NCI-H748 (cell line): ENCODE measurements at regions not wholly inside any gene's neighbourhood (a gene's known extent, or its start where the extent isn't known, plus 50 kb on each side); places are given as distances from the start of the nearest gene placed in this dataset.
"Not testable (repeated sequence)": the region's sequence is repeated elsewhere in the genome, so short reads cannot be mapped to it uniquely, and the experiment has no call there.

Experiments
- DNase-seq: peaks from one replicate; lab custom pipeline; 2025; ENCODE audit not compliant: unreplicated experiment; lab: John Stamatoyannopoulos, UW

- DNase-seq, result no peak
These were observed 52.5 kb upstream of the FBXO28 start for GRCh38 chr1:224061436-224061835.

DNA sequence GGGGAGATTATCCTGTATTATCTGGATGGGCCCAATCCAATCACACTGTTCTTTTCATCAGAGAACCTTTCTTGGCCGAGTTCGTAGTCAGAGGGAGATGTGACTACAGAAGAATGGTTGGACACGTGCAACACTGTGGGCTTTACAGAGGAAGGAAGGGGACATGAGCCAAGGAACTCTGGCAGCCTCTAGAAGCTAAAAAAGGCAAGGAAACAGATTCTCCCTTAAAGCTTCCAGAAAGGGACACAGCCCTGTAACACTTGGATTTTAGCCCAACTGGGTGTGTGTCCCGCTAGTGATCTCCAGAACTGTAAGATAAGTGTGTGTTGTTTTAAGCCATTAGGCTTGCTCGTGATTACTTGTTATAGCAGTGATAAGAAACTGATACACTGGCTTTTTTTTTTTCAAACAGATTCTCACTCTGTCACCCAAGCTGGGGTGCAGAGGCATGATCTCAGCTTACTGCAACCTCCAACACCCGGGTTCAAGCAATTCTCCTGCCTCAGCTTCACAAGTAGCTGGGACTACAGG, 53.9 kb upstream of the FBXO28 start:
- no peak for DNase-seq

DNA sequence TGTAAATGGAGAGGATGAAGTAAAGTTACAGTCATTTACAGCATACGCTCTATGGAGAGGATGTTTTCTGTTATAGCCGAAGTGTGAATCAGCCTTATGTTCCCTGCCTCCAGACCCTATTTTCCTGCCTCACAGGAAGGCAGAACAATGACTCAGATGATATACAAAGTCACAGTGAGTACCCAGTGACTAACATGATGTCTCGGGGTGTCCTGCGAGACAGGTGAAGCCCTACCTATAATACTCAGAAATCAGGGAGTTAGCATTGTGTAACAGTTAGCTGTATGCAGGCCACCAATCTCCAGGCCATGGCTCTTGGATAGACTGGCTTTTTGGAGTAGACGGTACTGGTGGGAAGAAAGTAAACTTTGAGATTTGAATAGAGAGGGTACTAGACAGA, 55.6 kb upstream of the FBXO28 start:
- DNase-seq, result no peak

GRCh38 chr1:224057461-224058199, 56.3 kb upstream of the FBXO28 start:
- no peak for DNase-seq

- no peak for DNase-seq
These were observed 59.3 kb upstream of the FBXO28 start for GRCh38 chr1:224054611-224055010.

- DNase-seq, result no peak
These were observed 59.9 kb upstream of the FBXO28 start for GRCh38 chr1:224054012-224054411.

GRCh38 chr1:224053456-224053855, 60.5 kb upstream of the FBXO28 start:
- no peak for DNase-seq

DNA sequence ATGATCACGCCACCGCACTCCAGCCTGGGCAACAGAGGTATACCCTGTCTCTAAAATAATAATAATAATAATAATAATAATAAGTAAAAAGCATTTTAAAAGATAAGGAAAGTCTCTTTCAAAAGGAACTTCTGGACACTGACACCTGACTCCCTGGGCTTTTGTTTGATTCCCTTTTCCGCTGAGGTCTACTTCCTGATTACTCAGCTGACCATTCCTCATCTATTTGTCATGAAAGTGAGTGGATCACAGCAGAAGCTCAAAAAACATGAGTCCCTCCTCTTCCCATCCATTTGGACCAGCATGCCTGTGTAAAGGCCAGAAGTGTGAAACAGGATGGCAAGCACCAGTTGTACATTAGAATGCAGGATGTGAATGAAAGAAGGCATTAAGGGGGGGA, 61.1 kb upstream of the FBXO28 start:
- no peak for DNase-seq

GRCh38 chr1:224051782-224052181, 62.1 kb upstream of the FBXO28 start:
- not testable (repeated sequence) for DNase-seq

DNA sequence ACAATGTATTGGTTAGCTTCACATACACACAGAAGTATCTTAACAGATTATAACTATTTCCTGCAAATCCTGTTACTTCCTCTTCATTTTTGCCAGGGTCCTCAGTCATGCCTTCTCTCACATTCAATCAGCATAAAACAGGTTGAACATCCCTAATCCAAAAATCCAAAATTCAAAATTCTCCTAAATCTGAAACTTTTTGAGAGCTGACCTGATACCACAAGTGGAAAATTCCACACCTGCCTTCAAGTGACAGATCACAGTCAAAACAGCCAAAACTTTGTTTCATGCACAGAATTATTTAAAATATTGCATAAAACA, 62.9 kb upstream of the FBXO28 start:
- DNase-seq, result no peak

GRCh38 chr1:224047538-224047937, 66.4 kb upstream of the FBXO28 start:
- DNase-seq, result no peak

GRCh38 chr1:224045556-224045955, 68.4 kb upstream of the FBXO28 start:
- no peak for DNase-seq

DNA sequence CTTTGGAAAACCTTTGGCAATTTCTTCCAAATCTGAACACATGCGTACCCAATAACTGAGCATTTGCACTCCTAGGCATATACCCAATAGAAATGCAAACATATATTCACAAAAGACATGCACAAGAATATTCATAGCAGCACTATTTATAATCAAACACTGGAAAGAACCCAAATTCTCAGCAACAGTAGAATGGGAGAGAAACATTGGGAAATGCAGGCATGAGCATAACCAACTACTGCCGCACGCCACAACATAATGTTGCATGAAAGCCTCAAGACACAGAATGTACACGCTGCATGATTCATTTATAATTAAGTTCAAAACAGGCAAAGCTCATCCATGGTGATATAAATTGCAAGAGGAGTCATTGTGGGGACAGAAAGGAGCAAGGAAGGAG, 69.5 kb upstream of the FBXO28 start:
- DNase-seq, result no peak

DNA sequence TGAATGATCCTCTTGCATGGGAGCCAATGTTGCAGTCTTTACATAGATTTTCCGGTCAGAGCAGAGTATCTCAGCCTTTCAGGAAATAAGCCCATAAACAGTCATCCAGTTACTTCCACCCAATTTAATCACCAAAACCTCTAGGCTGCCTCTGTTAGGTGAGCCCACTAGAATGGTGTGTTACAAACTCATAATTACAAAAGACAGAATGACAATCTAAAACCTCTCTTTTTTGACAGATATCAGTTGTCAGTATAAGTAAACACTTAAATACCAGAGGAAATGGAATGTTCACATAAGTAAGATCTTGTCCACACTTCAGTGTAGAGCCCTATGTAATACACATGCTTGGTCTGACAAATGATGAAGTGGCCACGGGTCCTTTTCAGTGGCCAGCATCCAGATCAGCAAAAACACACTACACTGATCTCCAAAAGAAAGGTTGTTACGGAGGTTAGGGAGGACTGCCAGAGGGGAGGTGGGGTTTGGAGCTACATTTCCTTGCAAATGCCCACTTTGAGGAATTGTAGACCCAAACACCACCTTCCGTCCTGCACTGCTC, 71.3 kb upstream of the FBXO28 start:
- DNase-seq, result no peak

- no peak for DNase-seq
These were observed 72.9 kb upstream of the FBXO28 start for GRCh38 chr1:224041032-224041431.

GRCh38 chr1:224040423-224040822, 73.5 kb upstream of the FBXO28 start:
- DNase-seq, result not testable (repeated sequence)

DNA sequence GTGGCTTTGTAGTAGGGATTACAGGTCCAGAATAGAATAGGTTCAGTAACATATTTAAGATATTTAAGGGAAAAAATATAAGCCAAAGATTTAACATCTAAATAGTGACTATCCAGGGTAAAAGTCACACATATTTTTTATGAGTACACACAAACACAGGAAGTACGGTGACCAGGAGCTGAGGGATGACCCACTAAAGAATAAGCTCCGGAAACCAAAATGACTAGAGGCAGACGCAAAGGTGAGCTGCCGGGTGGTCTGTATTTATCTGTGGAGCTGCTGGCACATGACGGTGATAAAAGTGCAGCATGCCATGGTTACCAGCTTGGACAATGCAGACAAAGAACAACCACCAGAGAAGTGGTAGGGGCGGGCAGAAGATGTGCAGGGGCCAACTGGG, 73.9 kb upstream of the FBXO28 start:
- DNase-seq, result not testable (repeated sequence)

DNA sequence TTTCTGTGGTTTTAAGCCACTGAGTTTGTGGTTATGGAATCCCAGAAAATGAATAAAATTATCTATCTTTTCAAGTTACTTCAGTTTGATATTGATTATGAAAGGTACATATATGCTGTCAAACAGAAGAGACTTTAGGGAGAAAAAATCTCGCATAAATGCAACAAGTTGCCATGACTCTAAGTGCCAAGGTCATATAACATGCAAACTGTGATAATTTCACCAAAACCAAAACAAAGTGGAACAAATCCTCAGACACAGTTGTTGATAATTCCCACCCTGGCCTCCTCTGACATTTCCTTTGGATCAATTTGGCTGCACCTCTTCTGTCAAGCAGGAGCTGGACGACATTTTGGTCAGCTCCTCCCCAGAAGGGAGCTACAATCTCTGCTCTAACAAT, 75.1 kb upstream of the FBXO28 start:
- DNase-seq, result not testable (repeated sequence)

- DNase-seq, result not testable (repeated sequence)
These were observed 76.5 kb upstream of the FBXO28 start for GRCh38 chr1:224037362-224037761.

- not testable (repeated sequence) for DNase-seq
These were observed 81.2 kb upstream of the FBXO28 start for GRCh38 chr1:224032608-224033276.

- DNase-seq, result not testable (repeated sequence)
These were observed 81.9 kb upstream of the FBXO28 start for GRCh38 chr1:224031986-224032385.

GRCh38 chr1:224030257-224030656, 83.7 kb upstream of the FBXO28 start:
- not testable (repeated sequence) for DNase-seq
